GM21825 (cell line): ENCODE measurements at regions not wholly inside any gene's neighbourhood (a gene's known extent, or its start where the extent isn't known, plus 50 kb on each side); places are given as distances from the start of the nearest gene placed in this dataset.

Experiments
- ATAC-seq: cut with Tn5 transposase; IDR thresholded peaks from one replicate; pipeline ENCODE4 v1.9.1; 2021; ENCODE audit warnings: mild to moderate bottlenecking, moderate library complexity; ENCODE audit not compliant: unreplicated experiment

GRCh38 chr5:18985171-18985758 is 1002.7 kb downstream of the CDH18 start:
- no peak for ATAC-seq

GRCh38 chr5:18987101-18987500 is 1000.9 kb downstream of the CDH18 start:
- no peak for ATAC-seq

- no peak for ATAC-seq
Measured at GRCh38 chr5:18990852-18991251, 997.1 kb downstream of the CDH18 start.

- ATAC-seq, result no peak
Measured at GRCh38 chr5:18992264-18992663, 995.7 kb downstream of the CDH18 start.

- ATAC-seq, result no peak
Measured at GRCh38 chr5:18999478-18999877, 988.5 kb downstream of the CDH18 start.

- no peak for ATAC-seq
Measured at GRCh38 chr5:19001054-19001453, 986.9 kb downstream of the CDH18 start.

- ATAC-seq, result no peak
Measured at GRCh38 chr5:19001539-19001938, 986.5 kb downstream of the CDH18 start.

GRCh38 chr5:19002111-19002510 is 985.9 kb downstream of the CDH18 start:
- ATAC-seq, result no peak

- ATAC-seq, result no peak
Measured at GRCh38 chr5:19018822-19019221, 969.2 kb downstream of the CDH18 start.

- no peak for ATAC-seq
Measured at GRCh38 chr5:19031491-19031890, 956.5 kb downstream of the CDH18 start.

GRCh38 chr5:19035816-19036215 is 952.2 kb downstream of the CDH18 start:
- ATAC-seq, result no peak

GRCh38 chr5:19042106-19042505 is 945.9 kb downstream of the CDH18 start:
- ATAC-seq, result no peak

GRCh38 chr5:19044311-19044710 is 943.7 kb downstream of the CDH18 start:
- no peak for ATAC-seq

GRCh38 chr5:19044931-19045695 is 942.9 kb downstream of the CDH18 start:
- ATAC-seq, result no peak

GRCh38 chr5:19047277-19047676 is 940.7 kb downstream of the CDH18 start:
- ATAC-seq, result no peak

GRCh38 chr5:19048726-19049125 is 939.3 kb downstream of the CDH18 start:
- no peak for ATAC-seq

GRCh38 chr5:19058216-19058615 is 929.8 kb downstream of the CDH18 start:
- no peak for ATAC-seq

GRCh38 chr5:19064094-19064493 is 923.9 kb downstream of the CDH18 start:
- ATAC-seq, result no peak

GRCh38 chr5:19067741-19068140 is 920.3 kb downstream of the CDH18 start:
- no peak for ATAC-seq

GRCh38 chr5:19098434-19098833 is 889.6 kb downstream of the CDH18 start:
- no peak for ATAC-seq

- no peak for ATAC-seq
Measured at GRCh38 chr5:19099195-19099594, 888.8 kb downstream of the CDH18 start.

GRCh38 chr5:19104948-19105347 is 883.1 kb downstream of the CDH18 start:
- no peak for ATAC-seq

GRCh38 chr5:19122923-19123322 is 865.1 kb downstream of the CDH18 start:
- ATAC-seq, result no peak
